Brain microvascular endothelial cell (primary cell): ENCODE measurements at regions not wholly inside any gene's neighbourhood (a gene's known extent, or its start where the extent isn't known, plus 50 kb on each side); places are given as distances from the start of the nearest gene placed in this dataset.

Experiments used
- DNase-seq: peaks from one replicate; pipeline ENCODE4 v3.0.0-alpha.2; 2020
- H3K27ac ChIP-seq: fragments of 250-450 bp; sonication (Bioruptor Pico); 2 replicates; pipeline ENCODE4 v1.5.1; 2020; ENCODE audit warnings: mild to moderate bottlenecking, moderate library complexity
- H3K27me3 ChIP-seq: fragments of 250-450 bp; sonication (Bioruptor Pico); replicated peaks from 2 replicates; pipeline ENCODE4 v1.5.1; 2020; ENCODE audit warnings: mild to moderate bottlenecking
- H3K36me3 ChIP-seq: fragments of 250-450 bp; sonication (Bioruptor Pico); replicated peaks from 2 replicates; pipeline ENCODE4 v1.5.1; 2020; ENCODE audit warnings: mild to moderate bottlenecking
- H3K4me3 ChIP-seq: 2 replicates; pipeline ENCODE4 v1.5.1; 2011; ENCODE audit warnings: low read depth, mild to moderate bottlenecking, control low read depth, low read length, moderate library complexity
- in situ Hi-C: cut with HindIII; loops from 2 replicates; pipeline ENCODE4 v1.10.0; 2017; ENCODE audit warnings: low sequenced_read_pairs, low pct_ligation_motif_present
- TF ChIP-seq, protein P1 (sequence below): IDR thresholded peaks from 2 replicates; pipeline ENCODE4 v1.5.1; 2011; ENCODE audit warnings: low read depth, mild to moderate bottlenecking, moderate library complexity, low read length, control low read depth, inconsistent platforms; ENCODE audit errors: missing control alignments

DNA sequence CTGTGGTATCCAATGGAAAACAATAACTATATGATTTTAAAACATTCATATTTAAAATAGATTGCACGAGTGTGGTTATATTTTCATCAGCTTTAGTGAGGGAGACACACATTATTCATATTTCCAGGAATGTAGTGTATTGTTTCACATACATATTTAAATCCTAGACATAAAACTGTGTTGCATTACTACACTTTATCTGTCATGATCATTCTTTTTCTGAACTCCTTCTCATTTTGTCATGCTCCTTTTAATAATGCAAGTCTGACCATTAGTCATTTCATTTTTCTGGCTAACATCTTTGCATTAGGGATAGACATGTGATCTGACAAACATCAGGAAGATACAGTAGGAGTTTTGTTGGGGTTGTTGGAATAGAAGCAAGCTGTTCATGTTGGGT lies 1382.7 kb downstream of the PCDH7 start:
- in situ Hi-C loops: no loop called here
- no peak for DNase-seq
- H3K27ac ChIP-seq: no peak overlapping the region
- H3K27me3 ChIP-seq: no peaks in the 10 kb centered on the region
- no peak overlapping the region for H3K4me3 ChIP-seq
- TF ChIP-seq, protein P1, sequence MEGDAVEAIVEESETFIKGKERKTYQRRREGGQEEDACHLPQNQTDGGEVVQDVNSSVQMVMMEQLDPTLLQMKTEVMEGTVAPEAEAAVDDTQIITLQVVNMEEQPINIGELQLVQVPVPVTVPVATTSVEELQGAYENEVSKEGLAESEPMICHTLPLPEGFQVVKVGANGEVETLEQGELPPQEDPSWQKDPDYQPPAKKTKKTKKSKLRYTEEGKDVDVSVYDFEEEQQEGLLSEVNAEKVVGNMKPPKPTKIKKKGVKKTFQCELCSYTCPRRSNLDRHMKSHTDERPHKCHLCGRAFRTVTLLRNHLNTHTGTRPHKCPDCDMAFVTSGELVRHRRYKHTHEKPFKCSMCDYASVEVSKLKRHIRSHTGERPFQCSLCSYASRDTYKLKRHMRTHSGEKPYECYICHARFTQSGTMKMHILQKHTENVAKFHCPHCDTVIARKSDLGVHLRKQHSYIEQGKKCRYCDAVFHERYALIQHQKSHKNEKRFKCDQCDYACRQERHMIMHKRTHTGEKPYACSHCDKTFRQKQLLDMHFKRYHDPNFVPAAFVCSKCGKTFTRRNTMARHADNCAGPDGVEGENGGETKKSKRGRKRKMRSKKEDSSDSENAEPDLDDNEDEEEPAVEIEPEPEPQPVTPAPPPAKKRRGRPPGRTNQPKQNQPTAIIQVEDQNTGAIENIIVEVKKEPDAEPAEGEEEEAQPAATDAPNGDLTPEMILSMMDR: no peak
- H3K36me3 ChIP-seq: no peaks in the 10 kb centered on the region

DNA sequence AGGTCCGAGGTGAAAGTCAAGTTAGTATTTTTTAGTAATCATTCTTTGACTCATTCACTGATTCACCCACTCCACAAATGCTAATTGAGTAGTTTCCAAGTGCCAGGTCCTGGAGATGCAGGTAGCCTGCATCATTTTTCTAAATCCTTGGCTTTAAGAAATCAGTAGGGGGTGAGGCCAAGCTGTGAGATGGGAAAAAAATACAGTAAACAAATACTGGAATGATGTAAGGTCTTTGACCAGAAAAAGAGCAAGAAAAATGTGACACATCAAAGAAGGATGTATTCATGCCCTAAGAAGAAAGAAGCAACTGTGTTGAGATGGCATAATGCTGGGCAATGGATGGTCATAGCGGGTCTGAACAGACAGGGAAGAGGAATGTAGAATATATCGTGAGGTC lies 1386.6 kb downstream of the PCDH7 start:
- H3K27ac ChIP-seq: no peak overlapping the region
- in situ Hi-C loops: no loop called here
- DNase-seq: no peak

GRCh38 chr4:32112891-32113290 lies 1392.7 kb downstream of the PCDH7 start:
- no peaks in the 10 kb centered on the region for H3K27me3 ChIP-seq
- H3K4me3 ChIP-seq: no peak overlapping the region
- H3K36me3 ChIP-seq: no peaks in the 10 kb centered on the region
- in situ Hi-C loops: no loop called here
- TF ChIP-seq, protein P1: no peak
- no peak for DNase-seq
- H3K27ac ChIP-seq: no peak overlapping the region

More for the DNA sequence above, 1386.6 kb downstream of the PCDH7 start:
- no peak overlapping the region for H3K4me3 ChIP-seq
- no peaks in the 10 kb centered on the region for H3K36me3 ChIP-seq
- H3K27me3 ChIP-seq: no peaks in the 10 kb centered on the region
- TF ChIP-seq, protein P1: no peak

DNA sequence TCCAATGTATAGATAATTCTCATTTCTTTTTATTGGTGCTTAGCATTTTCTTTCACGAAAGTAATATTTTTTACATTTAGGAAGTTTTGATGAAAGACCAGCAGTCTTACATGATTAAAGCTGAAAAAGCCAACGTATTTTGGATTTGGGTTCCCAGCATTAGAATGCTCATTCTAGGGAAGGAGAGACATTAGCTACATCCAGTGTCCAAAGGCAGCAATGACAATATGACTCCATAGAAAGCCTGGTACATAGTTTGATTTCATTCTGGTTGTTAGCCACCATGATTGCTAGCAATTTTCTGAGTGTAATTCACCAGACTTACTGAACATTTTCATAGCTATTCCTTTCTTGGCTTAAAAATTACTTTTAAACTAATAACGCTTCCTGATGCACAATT lies 1397.5 kb downstream of the PCDH7 start:
- in situ Hi-C loops: no loop called here
- no peak for DNase-seq
- TF ChIP-seq, protein P1: no peak

DNA sequence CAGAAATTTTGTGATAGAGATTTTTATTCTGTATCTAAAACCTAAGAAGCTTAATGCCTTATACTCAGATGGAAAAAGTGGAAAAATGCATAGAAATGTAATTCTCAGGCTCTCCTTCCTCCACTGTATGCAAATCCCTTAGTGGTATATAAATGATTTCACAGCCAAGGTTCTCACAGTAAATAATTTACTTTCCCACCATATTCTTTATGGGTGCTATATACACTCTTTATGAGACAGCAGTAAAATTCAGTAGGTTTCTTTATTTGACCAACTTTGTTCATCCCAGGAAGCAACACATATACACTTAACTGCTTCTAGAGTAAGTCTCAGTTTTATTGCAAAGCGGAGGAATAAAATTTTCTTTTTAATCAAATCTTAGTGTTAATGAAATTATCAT lies 1399.7 kb downstream of the PCDH7 start:
- no peak overlapping the region for H3K4me3 ChIP-seq
- in situ Hi-C loops: no loop called here

More for the DNA sequence above, 1397.5 kb downstream of the PCDH7 start:
- Histone ChIP-seq H3K4me3 (no peak overlapping the region), H3K27me3 (no peaks in the 10 kb centered on the region), H3K27ac (no peak overlapping the region), H3K36me3 (no peaks in the 10 kb centered on the region)

DNA sequence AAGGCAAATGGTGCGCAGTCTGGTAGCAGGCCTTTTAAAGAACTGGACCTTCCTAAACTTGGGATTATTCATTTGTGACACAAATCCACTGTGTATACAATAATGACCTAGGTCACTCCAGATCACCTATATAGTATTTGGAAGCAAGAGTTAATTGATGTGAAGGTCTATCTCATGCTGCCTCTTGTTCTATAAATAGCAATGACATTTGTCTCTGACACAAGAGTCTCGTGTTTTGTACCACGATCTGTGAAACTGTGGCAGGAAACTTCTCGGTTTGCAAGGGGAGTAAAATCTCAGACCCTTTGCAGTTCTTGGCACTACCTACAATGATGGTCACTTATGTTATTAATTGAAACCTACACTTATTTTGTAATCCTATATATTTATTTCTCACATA lies 1408.4 kb downstream of the PCDH7 start:
- Histone ChIP-seq H3K27me3 (no peaks in the 10 kb centered on the region), H3K36me3 (no peaks in the 10 kb centered on the region), H3K4me3 (no peak overlapping the region), H3K27ac (no peak overlapping the region)
- no peak for DNase-seq
- in situ Hi-C loops: no loop called here
- TF ChIP-seq, protein P1: no peak

More for the DNA sequence above, 1399.7 kb downstream of the PCDH7 start:
- TF ChIP-seq, protein P1: no peak
- DNase-seq: no peak
- Histone ChIP-seq H3K27me3 (no peaks in the 10 kb centered on the region), H3K36me3 (no peaks in the 10 kb centered on the region), H3K27ac (no peak overlapping the region)
